ENCODE measurements at regions not wholly inside any gene's neighbourhood (a gene's known extent, or its start where the extent isn't known, plus 50 kb on each side); places are given as distances from the start of the nearest gene placed in this dataset.

DNA sequence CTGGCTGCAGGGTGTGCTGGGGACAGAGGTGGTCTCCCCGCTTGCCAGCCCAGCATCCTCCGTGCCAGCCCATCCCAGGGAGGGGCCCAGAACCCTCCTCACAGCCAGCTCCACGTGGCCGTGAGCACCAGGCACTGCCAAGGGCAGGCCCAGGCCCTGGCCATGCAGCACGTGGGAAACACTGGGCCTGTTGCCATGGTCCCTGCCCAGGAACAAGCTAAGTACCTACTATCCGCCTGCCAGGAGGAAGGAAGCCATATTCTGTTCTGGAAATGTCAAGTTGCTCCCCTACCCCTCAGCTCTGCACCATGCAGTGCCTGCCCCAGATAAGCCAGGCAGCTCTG is 250.6 kb downstream of the CYP26B1 start:
- Histone ChIP-seq H3K9ac (ENCODE audit: low read length in 3 of 3) (no peak overlapping the region), H3K36me3 (ENCODE audit: control insufficient read depth in 2 of 3, insufficient read depth in 3 of 3, low read length in 3 of 3) (no peaks in the 10 kb centered on the region), H3K9me3 (ENCODE audit: control insufficient read depth in 2 of 3, insufficient read depth in 1 of 3, low read length in 3 of 3) (no peaks in the 10 kb centered on the region), H3K4me3 (ENCODE audit: low read length in 3 of 3) (no peak overlapping the region), H3K27me3 (ENCODE audit: control insufficient read depth, insufficient read depth, low read length) (no peaks in the 10 kb centered on the region), H3K4me1 (ENCODE audit: control insufficient read depth in 2 of 3, insufficient read depth in 2 of 3, low read depth in 1 of 3, low read length in 3 of 3) (no peaks in the 10 kb centered on the region), H3K27ac (ENCODE audit: low read depth in 2 of 2, low read length in 2 of 2) (no peak overlapping the region)
- no peak for DNase-seq
- FAIRE-seq: no peak
- TF ChIP-seq, protein P1, sequence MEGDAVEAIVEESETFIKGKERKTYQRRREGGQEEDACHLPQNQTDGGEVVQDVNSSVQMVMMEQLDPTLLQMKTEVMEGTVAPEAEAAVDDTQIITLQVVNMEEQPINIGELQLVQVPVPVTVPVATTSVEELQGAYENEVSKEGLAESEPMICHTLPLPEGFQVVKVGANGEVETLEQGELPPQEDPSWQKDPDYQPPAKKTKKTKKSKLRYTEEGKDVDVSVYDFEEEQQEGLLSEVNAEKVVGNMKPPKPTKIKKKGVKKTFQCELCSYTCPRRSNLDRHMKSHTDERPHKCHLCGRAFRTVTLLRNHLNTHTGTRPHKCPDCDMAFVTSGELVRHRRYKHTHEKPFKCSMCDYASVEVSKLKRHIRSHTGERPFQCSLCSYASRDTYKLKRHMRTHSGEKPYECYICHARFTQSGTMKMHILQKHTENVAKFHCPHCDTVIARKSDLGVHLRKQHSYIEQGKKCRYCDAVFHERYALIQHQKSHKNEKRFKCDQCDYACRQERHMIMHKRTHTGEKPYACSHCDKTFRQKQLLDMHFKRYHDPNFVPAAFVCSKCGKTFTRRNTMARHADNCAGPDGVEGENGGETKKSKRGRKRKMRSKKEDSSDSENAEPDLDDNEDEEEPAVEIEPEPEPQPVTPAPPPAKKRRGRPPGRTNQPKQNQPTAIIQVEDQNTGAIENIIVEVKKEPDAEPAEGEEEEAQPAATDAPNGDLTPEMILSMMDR (IDR thresholded peaks at IDR 0.05; ENCODE audit: borderline replicate concordance, extremely low read depth, insufficient read depth): no peak
- intact Hi-C loops (cut with DNase I): no loop called here

DNA sequence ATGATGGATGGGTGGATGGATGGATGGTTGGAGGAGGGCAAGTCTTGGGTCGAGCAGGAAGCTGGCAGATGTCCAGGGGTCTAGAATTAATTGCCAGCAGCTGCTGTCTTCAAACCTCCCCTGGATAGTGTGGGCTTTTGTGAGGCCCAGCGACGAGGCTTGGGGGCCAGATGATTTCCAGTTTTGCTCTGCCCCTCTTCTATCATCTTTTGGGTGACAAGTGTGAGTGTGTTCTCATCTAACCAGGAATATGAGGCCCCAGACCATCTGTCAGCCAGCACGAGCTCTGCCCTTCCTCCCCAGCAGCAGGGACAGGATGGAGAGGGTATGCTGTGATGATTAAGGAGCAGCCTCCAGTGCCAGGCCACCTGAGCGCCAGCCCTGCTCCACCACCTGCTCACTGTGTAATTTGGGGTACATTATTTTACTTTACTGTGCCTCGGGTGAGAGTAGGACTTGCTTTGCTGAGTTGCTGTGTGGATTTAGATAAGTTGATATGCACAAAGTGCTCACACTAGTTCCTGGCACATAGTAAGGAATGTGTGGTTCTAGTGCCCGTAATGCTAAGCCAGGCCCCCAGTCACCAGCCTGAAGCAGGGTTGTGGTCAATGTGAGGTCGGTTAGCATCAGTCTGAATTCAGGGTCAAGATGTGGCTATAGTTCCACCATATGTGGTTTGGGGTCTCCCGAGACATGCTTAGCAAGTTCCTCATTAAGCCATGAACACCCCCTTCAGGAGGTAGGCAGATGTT is 251.1 kb downstream of the CYP26B1 start:
- FAIRE-seq (no peak), DNase-seq (peak in 1 of 5 donors; percentile 4)
- Histone ChIP-seq H3K27me3 (ENCODE audit: control insufficient read depth, insufficient read depth, low read length) (no peaks in the 10 kb centered on the region), H3K9ac (ENCODE audit: low read length in 3 of 3) (no peak overlapping the region), H3K4me1 (ENCODE audit: control insufficient read depth in 2 of 3, insufficient read depth in 2 of 3, low read depth in 1 of 3, low read length in 3 of 3) (no peaks in the 10 kb centered on the region), H3K36me3 (ENCODE audit: control insufficient read depth in 2 of 3, insufficient read depth in 3 of 3, low read length in 3 of 3) (no peaks in the 10 kb centered on the region), H3K27ac (ENCODE audit: low read depth in 2 of 2, low read length in 2 of 2) (no peak overlapping the region), H3K9me3 (ENCODE audit: control insufficient read depth in 2 of 3, insufficient read depth in 1 of 3, low read length in 3 of 3) (no peaks in the 10 kb centered on the region), H3K4me3 (ENCODE audit: low read length in 3 of 3) (no peak overlapping the region)
- TF ChIP-seq, protein P1 (IDR thresholded peaks at IDR 0.05; ENCODE audit: borderline replicate concordance, extremely low read depth, insufficient read depth): no peak
- intact Hi-C loops (cut with DNase I): no loop called here

DNA sequence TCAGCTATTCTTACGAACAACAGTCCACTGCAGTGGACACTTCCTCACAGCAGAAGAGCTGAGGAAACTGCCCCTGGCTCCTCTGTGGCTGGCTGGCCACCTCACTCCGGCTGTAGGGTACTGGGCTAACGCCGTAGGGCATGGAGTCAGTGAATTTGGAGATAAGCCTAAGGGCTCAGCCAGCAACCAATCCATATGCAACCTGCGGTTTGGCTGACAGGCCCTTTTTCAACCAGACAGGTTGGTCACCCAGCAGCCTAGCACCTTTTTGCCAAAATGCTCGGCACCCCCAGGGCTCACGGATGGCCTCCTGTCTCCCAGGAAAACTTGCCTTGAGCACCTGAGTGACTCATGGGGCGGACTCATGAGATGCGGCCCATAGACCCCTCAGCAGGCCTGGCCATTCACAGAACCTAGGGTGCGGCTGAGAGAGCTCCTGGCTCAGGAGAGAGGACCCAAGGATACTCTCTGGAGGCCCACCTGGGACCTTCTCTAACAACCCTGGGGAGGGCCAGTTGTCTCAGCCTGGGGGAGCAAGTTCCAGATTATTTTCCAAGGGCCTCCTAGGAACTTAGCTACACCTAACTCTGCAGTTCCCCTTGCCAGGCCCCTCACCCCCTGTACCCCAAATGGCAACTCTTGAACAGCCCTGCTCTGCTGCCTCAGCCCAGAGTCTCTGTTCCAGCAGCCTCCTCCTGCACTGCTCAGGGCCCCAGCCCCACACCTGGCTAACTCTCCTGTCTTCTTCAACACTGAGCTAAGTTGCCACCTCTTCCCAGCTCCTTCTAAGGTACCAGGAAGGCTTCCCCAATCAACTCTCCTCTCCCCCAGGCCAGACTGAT is 252.1 kb downstream of the CYP26B1 start:
- Histone ChIP-seq H3K36me3 (ENCODE audit: control insufficient read depth in 2 of 3, insufficient read depth in 3 of 3, low read length in 3 of 3) (no peaks in the 10 kb centered on the region), H3K27me3 (ENCODE audit: control insufficient read depth, insufficient read depth, low read length) (no peaks in the 10 kb centered on the region), H3K9me3 (ENCODE audit: control insufficient read depth in 2 of 3, insufficient read depth in 1 of 3, low read length in 3 of 3) (no peaks in the 10 kb centered on the region), H3K9ac (ENCODE audit: low read length in 3 of 3) (no peak overlapping the region), H3K4me1 (ENCODE audit: control insufficient read depth in 2 of 3, insufficient read depth in 2 of 3, low read depth in 1 of 3, low read length in 3 of 3) (no peaks in the 10 kb centered on the region), H3K4me3 (ENCODE audit: low read length in 3 of 3) (no peak overlapping the region), H3K27ac (ENCODE audit: low read depth in 2 of 2, low read length in 2 of 2) (no peak overlapping the region)
- TF ChIP-seq, protein P1 (IDR thresholded peaks at IDR 0.05; ENCODE audit: borderline replicate concordance, extremely low read depth, insufficient read depth): no peak
- DNase-seq (peak in 1 of 5 donors; percentile 6), FAIRE-seq (no peak)
- intact Hi-C loops (cut with DNase I): no loop called here
